ENCODE measurements at regions not wholly inside any gene's neighbourhood (a gene's known extent, or its start where the extent isn't known, plus 50 kb on each side); places are given as distances from the start of the nearest gene placed in this dataset.

- TF ChIP-seq POLR2AphosphoS5 (IDR thresholded peaks at IDR 0.05; ENCODE audit: low read depth, low read length) (no peak), TAF1 (IDR thresholded peaks at IDR 0.05; ENCODE audit: borderline replicate concordance, low read depth, low read length) (no peak), POLR2A (IDR thresholded peaks at IDR 0.05; ENCODE audit: low read depth, low read length) (no peak)
Measured at GRCh38 chr11:92473736-92474135, 249.1 kb downstream of the FAT3 start.
